ENCODE measurements at regions not wholly inside any gene's neighbourhood (a gene's known extent, or its start where the extent isn't known, plus 50 kb on each side); places are given as distances from the start of the nearest gene placed in this dataset.

DNA sequence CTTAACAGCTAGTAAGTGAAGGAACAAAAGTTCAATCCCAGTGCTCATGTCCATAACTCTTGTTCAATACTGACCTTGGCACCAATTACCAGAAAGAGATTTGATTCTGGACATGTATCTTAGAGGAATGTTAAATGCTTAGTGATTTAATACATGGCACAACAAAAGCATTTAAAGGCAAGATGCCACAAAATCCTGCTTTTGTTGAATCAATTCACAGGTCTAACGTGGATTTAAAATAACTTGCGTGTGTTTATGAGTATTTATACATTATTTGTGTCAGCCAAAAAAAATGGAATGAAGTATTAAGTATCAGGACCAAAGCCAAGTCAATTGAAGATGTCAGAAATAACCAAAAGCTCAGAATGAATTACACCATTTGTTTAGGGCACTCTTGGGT is 85.4 kb upstream of the GIMD1 start:
- no peak for FAIRE-seq
- ATAC-seq = no peak
- in situ Hi-C loops (cut with MboI) (no loop called here), intact Hi-C loops (cut with micrococcal nuclease) (no loop called here)
- Histone ChIP-seq H3K9ac (ENCODE audit: insufficient read depth in 1 of 2, low read depth in 2 of 2, low read length in 2 of 2) (no peak overlapping the region), H3K9me3 (replicated peaks; ENCODE audit: control insufficient read depth, insufficient read depth, low read depth, low read length) (no peaks in the 10 kb centered on the region), H3K79me2 (ENCODE audit: control insufficient read depth, insufficient read depth, low read length) (no peaks in the 10 kb centered on the region), H3K27me3 (ENCODE audit: control insufficient read depth in 2 of 2, insufficient read depth in 2 of 2, low read length in 2 of 2) (no peaks in the 10 kb centered on the region), H3K27ac (ENCODE audit: extremely low read depth, low read depth, low read length) (no peak overlapping the region), H2AFZ (ENCODE audit: low read depth, low read length) (no peak overlapping the region), H3K4me2 (ENCODE audit: insufficient read depth, low read length) (no peak overlapping the region), H3K4me3 (no peak overlapping the region), H3K4me1 (replicated peaks in 1 of 2; ENCODE audit: control insufficient read depth in 2 of 2, insufficient read depth in 2 of 2, low read length in 2 of 2) (no peaks in the 10 kb centered on the region), H4K20me1 (replicated peaks; ENCODE audit: control insufficient read depth, insufficient read depth, low read length) (no peaks in the 10 kb centered on the region), H3K9me1 (ENCODE audit: control insufficient read depth, insufficient read depth, low read length) (no peaks in the 10 kb centered on the region), H3K36me3 (ENCODE audit: control insufficient read depth, insufficient read depth, low read length) (no peaks in the 10 kb centered on the region)
- no peak for TF ChIP-seq MTA1 (IDR thresholded peaks at IDR 0.05; ENCODE audit: borderline replicate concordance)
- no peak for TF ChIP-seq PPARD (CRISPR knock-in tag; IDR thresholded peaks at IDR 0.05)
- no peak for TF ChIP-seq HDGF (IDR thresholded peaks at IDR 0.05)
- TF ChIP-seq NELFE (IDR thresholded peaks at IDR 0.05; ENCODE audit: insufficient read depth, insufficient read length) = no peak
- TF ChIP-seq BRCA1 (IDR thresholded peaks at IDR 0.05) = no peak
- no peak for TF ChIP-seq BRCA1 (CRISPR knock-in tag; IDR thresholded peaks at IDR 0.05)
- TF ChIP-seq, protein P1, sequence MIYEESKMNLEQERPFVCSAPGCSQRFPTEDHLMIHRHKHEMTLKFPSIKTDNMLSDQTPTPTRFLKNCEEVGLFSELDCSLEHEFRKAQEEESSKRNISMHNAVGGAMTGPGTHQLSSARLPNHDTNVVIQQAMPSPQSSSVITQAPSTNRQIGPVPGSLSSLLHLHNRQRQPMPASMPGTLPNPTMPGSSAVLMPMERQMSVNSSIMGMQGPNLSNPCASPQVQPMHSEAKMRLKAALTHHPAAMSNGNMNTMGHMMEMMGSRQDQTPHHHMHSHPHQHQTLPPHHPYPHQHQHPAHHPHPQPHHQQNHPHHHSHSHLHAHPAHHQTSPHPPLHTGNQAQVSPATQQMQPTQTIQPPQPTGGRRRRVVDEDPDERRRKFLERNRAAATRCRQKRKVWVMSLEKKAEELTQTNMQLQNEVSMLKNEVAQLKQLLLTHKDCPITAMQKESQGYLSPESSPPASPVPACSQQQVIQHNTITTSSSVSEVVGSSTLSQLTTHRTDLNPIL (CRISPR knock-in tag; IDR thresholded peaks at IDR 0.05) = no peak
- no peak for TF ChIP-seq PHF21A (IDR thresholded peaks at IDR 0.05; ENCODE audit: borderline replicate concordance, low read depth)
- TF ChIP-seq JUN (IDR thresholded peaks at IDR 0.05; ENCODE audit: borderline replicate concordance, low read depth, low read length) = no peak
- no peak for TF ChIP-seq JUN (CRISPR knock-in tag; IDR thresholded peaks at IDR 0.05; ENCODE audit: borderline replicate concordance)
- POLR2A ChIA-PET = no interaction called here
- WGBS (ENCODE audit: insufficient coverage, low coverage, missing lambda C conversion rate) = 0% methylated on average over 2 of the region's 2 CpGs
- CTCF ChIA-PET (ENCODE audit: low intra/inter-chr PET ratio) = no interaction called here
- no TSS peak for BruUV-seq (replicated peaks)
- no peak for DNase-seq (ENCODE audit: extremely low read depth in 1 of 4, low spot score in 3 of 4)
